HepG2 (cell line): ENCODE measurements at regions not wholly inside any gene's neighbourhood (a gene's known extent, or its start where the extent isn't known, plus 50 kb on each side); places are given as distances from the start of the nearest gene placed in this dataset.

ENCODE experiments used
- ATAC-seq: fragments of 200-7000 bp; cut with Tn5 transposase; 3 replicates; pipeline ENCODE4 v1.9.1; 2020; ENCODE audit warnings: mild to moderate bottlenecking, moderate library complexity
- BruUV-seq: library from RNA; stranded (reverse); fragments of 400-500 nt; replicated peaks from 2 replicates; lab custom pipeline; 2021; lab: Mats Ljungman, UMichigan
- CTCF ChIA-PET: fragments of 300-600 bp; formaldehyde crosslinking; extraction: SDS; loops from one replicate; lab custom pipeline; 2021; ENCODE audit warnings: low total read pairs, inconsistent platforms, low intra/inter-chr PET ratio; lab: Yijun Ruan, JAX
- POLR2A ChIA-PET: fragments of 350-600 bp; sonication (Branson Sonifier 250); formaldehyde crosslinking; loops from one replicate; lab custom pipeline; 2020; ENCODE audit warnings: antibody characterized with exemption, inconsistent platforms; lab: Yijun Ruan, JAX
- DNase-seq: peaks from one replicate; pipeline ENCODE4 v3.0.0-alpha.2; 2015; ENCODE audit warnings: low spot score
- FAIRE-seq: peaks from 3 replicates; lab custom pipeline; 2011; peaks lifted over from hg19 to GRCh38; lab: Jason Lieb, UNC
- H2AFZ ChIP-seq: one replicate; pipeline ENCODE4 v1.6.1; 2011; ENCODE audit warnings: low read length, inconsistent platforms
- H3K27ac ChIP-seq: fragments of 300-600 bp; 3 replicates; pipeline ENCODE4 v1.8.0; 2011; ENCODE audit warnings: mixed run types, mild to moderate bottlenecking, mixed read lengths, low read length, inconsistent platforms; ENCODE audit not compliant: insufficient read depth; ENCODE audit errors: extremely low read length
- H3K27me3 ChIP-seq, 2 experiments: fragments of 200-600 bp in 1 of 2; 2 replicates in 1 of 2; 3 replicates in 1 of 2; pipeline versions ENCODE4 v1.6.0 to v1.8.0; 2011; ENCODE audit warnings: low read length in 2 of 2, mild to moderate bottlenecking in 2 of 2, moderate library complexity in 2 of 2, inconsistent platforms in 1 of 2; ENCODE audit not compliant: insufficient read depth in 2 of 2, control insufficient read depth in 1 of 2
- H3K36me3 ChIP-seq, 2 experiments: fragments of 200-600 bp in 1 of 2; replicated peaks in 1 of 2; 2 replicates in 1 of 2; 3 replicates in 1 of 2; pipeline versions ENCODE4 v1.5.1 to v1.8.0; 2011; ENCODE audit warnings: low read length in 2 of 2, inconsistent platforms in 1 of 2; ENCODE audit not compliant: insufficient read depth in 2 of 2, control insufficient read depth in 1 of 2
- H3K4me1 ChIP-seq: 2 replicates; pipeline ENCODE4 v1.5.1; 2012; ENCODE audit warnings: low read length, inconsistent platforms; ENCODE audit not compliant: insufficient read depth
- H3K4me2 ChIP-seq: 2 replicates; pipeline ENCODE4 v1.6.0; 2011; ENCODE audit warnings: low read depth, low read length, inconsistent platforms
- H3K4me3 ChIP-seq, 3 experiments: fragments of 200-600 bp in 1 of 3; sonication (generic), shearing (Covaris generic) in 1 of 3; replicated peaks in 1 of 3; 2 replicates each; pipeline ENCODE4 v1.5.1; 2011 to 2016; ENCODE audit warnings: low read length in 3 of 3, inconsistent platforms in 2 of 3, low read depth in 2 of 3, mild to moderate bottlenecking in 2 of 3, control low read depth in 1 of 3, mixed read lengths in 1 of 3; ENCODE audit not compliant: insufficient read depth in 1 of 3
- H3K79me2 ChIP-seq: one replicate; pipeline ENCODE4 v1.6.1; 2011; ENCODE audit warnings: low read length, inconsistent platforms; ENCODE audit not compliant: insufficient read depth
- H3K9ac ChIP-seq: 2 replicates; pipeline ENCODE4 v1.6.0; 2011; ENCODE audit warnings: mild to moderate bottlenecking, low read depth, low read length, inconsistent platforms; ENCODE audit not compliant: insufficient read depth
- H3K9me3 ChIP-seq: 2 replicates; pipeline ENCODE4 v1.5.1; 2012; ENCODE audit warnings: mild to moderate bottlenecking, low read length
- H4K20me1 ChIP-seq: 2 replicates; pipeline ENCODE4 v1.6.0; 2011; ENCODE audit warnings: inconsistent platforms, mild to moderate bottlenecking, low read length, moderate library complexity; ENCODE audit not compliant: insufficient read depth
- BRD4 ChIP-seq: sonication (generic); formaldehyde crosslinking; IDR thresholded peaks from 2 replicates; pipeline ENCODE4 v1.4.0; 2020; ENCODE audit warnings: missing genetic modification reagents
- GRHL1 ChIP-seq: sonication (generic); formaldehyde crosslinking; conservative IDR thresholded peaks from 2 replicates; pipeline ENCODE4 v1.8.0; 2022; ENCODE audit warnings: missing genetic modification reagents
- HNRNPK ChIP-seq: fragments of 200-400 bp; formaldehyde crosslinking; IDR thresholded peaks from 2 replicates; pipeline ENCODE4 v1.6.1; 2018; ENCODE audit warnings: low read length, low read depth, moderate library complexity, mild to moderate bottlenecking; ENCODE audit not compliant: poor library complexity, severe bottlenecking
- MXI1 ChIP-seq: IDR thresholded peaks from 3 replicates; pipeline ENCODE4 v1.6.1; 2012; ENCODE audit warnings: low read depth, low read length, inconsistent platforms, borderline replicate concordance
- POLR2G ChIP-seq: fragments of 200-400 bp; formaldehyde crosslinking; IDR thresholded peaks from 2 replicates; pipeline ENCODE4 v1.6.1; 2018; ENCODE audit warnings: mild to moderate bottlenecking, low read depth, low read length, moderate library complexity
- SAP130 ChIP-seq: IDR thresholded peaks from 2 replicates; pipeline ENCODE4 v1.6.1; 2016; ENCODE audit warnings: low read depth
- SP140L ChIP-seq: sonication (generic); formaldehyde crosslinking; IDR thresholded peaks from 2 replicates; pipeline ENCODE4 v1.4.0; 2020; ENCODE audit warnings: missing genetic modification reagents, borderline replicate concordance
- SP5 ChIP-seq: IDR thresholded peaks from 2 replicates; pipeline ENCODE4 v1.6.1; 2016; ENCODE audit warnings: low read depth, borderline replicate concordance
- TEF ChIP-seq: sonication (generic); formaldehyde crosslinking; IDR thresholded peaks from 2 replicates; pipeline ENCODE4 v1.5.0; 2020; ENCODE audit warnings: missing genetic modification reagents
- TFAP4 ChIP-seq: sonication (generic); IDR thresholded peaks from 2 replicates; pipeline ENCODE4 v1.6.1; 2016; ENCODE audit warnings: low read depth, borderline replicate concordance
- U2AF2 ChIP-seq: fragments of 200-400 bp; formaldehyde crosslinking; IDR thresholded peaks from 2 replicates; pipeline ENCODE4 v1.6.1; 2017; ENCODE audit warnings: low read depth, mild to moderate bottlenecking, low read length
- ZNF121 ChIP-seq: sonication (generic); formaldehyde crosslinking; IDR thresholded peaks from 2 replicates; pipeline ENCODE4 v1.5.0; 2020; ENCODE audit warnings: mild to moderate bottlenecking, missing genetic modification reagents
- ZNF317 ChIP-seq: sonication (generic); formaldehyde crosslinking; IDR thresholded peaks from 2 replicates; pipeline ENCODE4 v1.5.0; 2020; ENCODE audit warnings: mild to moderate bottlenecking, missing genetic modification reagents
- ZNF550 ChIP-seq: sonication (generic); formaldehyde crosslinking; IDR thresholded peaks from 2 replicates; pipeline ENCODE4 v1.4.0; 2020; ENCODE audit warnings: mild to moderate bottlenecking, missing genetic modification reagents, borderline replicate concordance
- ZNF747 ChIP-seq: sonication (generic); formaldehyde crosslinking; IDR thresholded peaks from 2 replicates; pipeline ENCODE4 v1.8.1; 2023; ENCODE audit warnings: missing genetic modification reagents, mild to moderate bottlenecking, borderline replicate concordance
- ZNF883 ChIP-seq: sonication (generic); formaldehyde crosslinking; IDR thresholded peaks from 2 replicates; pipeline ENCODE4 v1.5.1; 2020; ENCODE audit warnings: mild to moderate bottlenecking, missing genetic modification reagents; ENCODE audit errors: not compliant biosample characterization
- WGBS: methylation state at CpG from one replicate; pipeline ENCODE4 v1.1.6; 2017; ENCODE audit warnings: low lambda C conversion rate; 5-methylcytosine and 5-hydroxymethylcytosine counted together
- in situ Hi-C: cut with HindIII; loops from 2 replicates; pipeline ENCODE4 v1.10.0; 2017; ENCODE audit warnings: low pct_unique_long_range_greater_than_20kb; ENCODE audit not compliant: extremely low pct_ligation_motif_present
- intact Hi-C: fragments of 100-400 bp; cut with micrococcal nuclease; formaldehyde crosslinking; loops from one replicate; pipeline ENCODE4 v1.10.0; 2022; ENCODE audit not compliant: unreplicated experiment
- TF ChIP-seq, protein P1 (sequence below): sonication (generic); formaldehyde crosslinking; conservative IDR thresholded peaks from 2 replicates; pipeline ENCODE4 v1.4.0; 2020; ENCODE audit warnings: missing genetic modification reagents

DNA sequence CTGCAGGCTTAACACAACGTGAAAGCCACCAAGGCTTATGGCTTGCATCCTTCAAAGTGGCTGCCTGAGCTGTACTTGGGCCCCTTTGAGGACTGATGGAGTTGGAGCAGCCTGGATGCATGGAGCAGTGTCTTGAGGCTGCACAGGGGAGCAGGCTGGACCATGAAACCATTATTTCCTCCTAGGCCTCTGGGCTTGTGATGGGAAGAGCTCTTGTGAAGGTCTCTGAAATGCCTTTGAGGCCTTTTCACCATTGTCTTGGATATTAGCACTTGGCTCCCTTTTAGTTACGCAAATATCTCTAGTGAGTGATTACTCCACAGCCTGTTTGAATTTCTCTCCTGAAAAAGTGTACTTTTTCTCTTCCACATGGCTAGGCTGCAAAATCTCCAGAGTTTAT is 201.2 kb upstream of the NPY start:
- no peak overlapping the region for H2AFZ ChIP-seq
- 50% methylated on average over 2 of the region's 2 CpGs for WGBS
- H3K27ac ChIP-seq: no peak overlapping the region
- no peaks in the 10 kb centered on the region for H3K36me3 ChIP-seq
- in situ Hi-C loops: no loop called here
- no peak overlapping the region for H3K4me3 ChIP-seq
- ATAC-seq (no peak), FAIRE-seq (no peak), DNase-seq (no peak)
- POLR2A ChIA-PET: no interaction called here
- H3K9ac ChIP-seq: no peak overlapping the region
- H3K27me3 ChIP-seq: no peaks in the 10 kb centered on the region
- no TSS peak for BruUV-seq
- no peak overlapping the region for H3K4me2 ChIP-seq
- H3K9me3 ChIP-seq: peaks cover 6% of the 10 kb centered on the region; the same call in 1 of the 2 replicates
- H3K4me1 ChIP-seq: no peaks in the 10 kb centered on the region
- CTCF ChIA-PET: no interaction called here
- no peaks in the 10 kb centered on the region for H3K79me2 ChIP-seq
- intact Hi-C loops: no loop called here
- no peaks in the 10 kb centered on the region for H4K20me1 ChIP-seq
- TF ChIP-seq TFAP4 (no peak), POLR2G (no peak), ZNF121 (CRISPR knock-in tag) (no peak), SAP130 (CRISPR knock-in tag) (no peak), ZNF747 (CRISPR knock-in tag) (no peak), MXI1 (no peak), GRHL1 (CRISPR knock-in tag) (no peak), SP140L (CRISPR knock-in tag) (no peak), ZNF317 (no peak), U2AF2 (no peak), TEF (CRISPR knock-in tag) (no peak), BRD4 (no peak), HNRNPK (no peak), ZNF883 (CRISPR knock-in tag) (no peak), ZNF550 (CRISPR knock-in tag) (no peak), SP5 (CRISPR knock-in tag) (no peak)
- TF ChIP-seq, protein P1, sequence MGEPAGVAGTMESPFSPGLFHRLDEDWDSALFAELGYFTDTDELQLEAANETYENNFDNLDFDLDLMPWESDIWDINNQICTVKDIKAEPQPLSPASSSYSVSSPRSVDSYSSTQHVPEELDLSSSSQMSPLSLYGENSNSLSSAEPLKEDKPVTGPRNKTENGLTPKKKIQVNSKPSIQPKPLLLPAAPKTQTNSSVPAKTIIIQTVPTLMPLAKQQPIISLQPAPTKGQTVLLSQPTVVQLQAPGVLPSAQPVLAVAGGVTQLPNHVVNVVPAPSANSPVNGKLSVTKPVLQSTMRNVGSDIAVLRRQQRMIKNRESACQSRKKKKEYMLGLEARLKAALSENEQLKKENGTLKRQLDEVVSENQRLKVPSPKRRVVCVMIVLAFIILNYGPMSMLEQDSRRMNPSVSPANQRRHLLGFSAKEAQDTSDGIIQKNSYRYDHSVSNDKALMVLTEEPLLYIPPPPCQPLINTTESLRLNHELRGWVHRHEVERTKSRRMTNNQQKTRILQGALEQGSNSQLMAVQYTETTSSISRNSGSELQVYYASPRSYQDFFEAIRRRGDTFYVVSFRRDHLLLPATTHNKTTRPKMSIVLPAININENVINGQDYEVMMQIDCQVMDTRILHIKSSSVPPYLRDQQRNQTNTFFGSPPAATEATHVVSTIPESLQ: no peak
